Vagina (tissue), 2 donors: ENCODE measurements at regions not wholly inside any gene's neighbourhood (a gene's known extent, or its start where the extent isn't known, plus 50 kb on each side); places are given as distances from the start of the nearest gene placed in this dataset.

Experiments
- POLR2A ChIP-seq, 2 donors: fragments of 450-650 bp; IDR thresholded peaks; one replicate each; pipeline ENCODE4 v1.6.1; 2017; ENCODE audit warnings: antibody characterized with exemption in 2 of 2, mild to moderate bottlenecking in 2 of 2, moderate library complexity in 2 of 2
- TF ChIP-seq, protein P1 (sequence below), 3 experiments: fragments of 450-650 bp in 2 of 3; fragments of 200-600 bp in 1 of 3; sonication (generic) in 1 of 3; IDR thresholded peaks; one replicate each; pipeline ENCODE4 v1.5.1; 2017 to 2019; ENCODE audit warnings: antibody characterized with exemption in 3 of 3, mild to moderate bottlenecking in 2 of 3, moderate library complexity in 2 of 3

DNA sequence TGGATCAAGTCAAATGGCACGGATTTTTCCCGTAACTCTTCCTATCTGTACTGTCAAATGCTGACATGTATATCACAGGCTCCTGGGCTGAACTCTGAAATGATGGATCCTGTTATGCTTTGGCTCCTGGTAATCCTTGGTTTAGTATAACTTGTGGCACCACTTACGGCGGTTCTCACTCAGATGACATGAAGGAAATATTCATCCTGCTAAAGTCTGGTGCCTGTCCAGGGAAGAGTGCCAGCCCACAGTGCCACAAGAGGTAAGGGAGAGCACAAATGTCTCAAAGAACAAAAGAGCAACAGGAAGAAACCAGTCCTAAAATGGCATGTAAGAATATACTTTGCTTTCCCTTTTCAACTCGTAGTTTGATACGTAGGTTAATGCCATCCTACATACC is 93.1 kb upstream of the TAB2 start:
- TF ChIP-seq, protein P1, sequence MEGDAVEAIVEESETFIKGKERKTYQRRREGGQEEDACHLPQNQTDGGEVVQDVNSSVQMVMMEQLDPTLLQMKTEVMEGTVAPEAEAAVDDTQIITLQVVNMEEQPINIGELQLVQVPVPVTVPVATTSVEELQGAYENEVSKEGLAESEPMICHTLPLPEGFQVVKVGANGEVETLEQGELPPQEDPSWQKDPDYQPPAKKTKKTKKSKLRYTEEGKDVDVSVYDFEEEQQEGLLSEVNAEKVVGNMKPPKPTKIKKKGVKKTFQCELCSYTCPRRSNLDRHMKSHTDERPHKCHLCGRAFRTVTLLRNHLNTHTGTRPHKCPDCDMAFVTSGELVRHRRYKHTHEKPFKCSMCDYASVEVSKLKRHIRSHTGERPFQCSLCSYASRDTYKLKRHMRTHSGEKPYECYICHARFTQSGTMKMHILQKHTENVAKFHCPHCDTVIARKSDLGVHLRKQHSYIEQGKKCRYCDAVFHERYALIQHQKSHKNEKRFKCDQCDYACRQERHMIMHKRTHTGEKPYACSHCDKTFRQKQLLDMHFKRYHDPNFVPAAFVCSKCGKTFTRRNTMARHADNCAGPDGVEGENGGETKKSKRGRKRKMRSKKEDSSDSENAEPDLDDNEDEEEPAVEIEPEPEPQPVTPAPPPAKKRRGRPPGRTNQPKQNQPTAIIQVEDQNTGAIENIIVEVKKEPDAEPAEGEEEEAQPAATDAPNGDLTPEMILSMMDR (IDR thresholded peaks at IDR 0.05): no peak
- no peak for TF ChIP-seq POLR2A (IDR thresholded peaks at IDR 0.05)
